NAMALWA (cell line): ENCODE measurements at regions not wholly inside any gene's neighbourhood (a gene's known extent, or its start where the extent isn't known, plus 50 kb on each side); places are given as distances from the start of the nearest gene placed in this dataset.
A peak's percentile ranks its signal among the peaks of the same experiment; 100 is the strongest.

Source experiments
- DNase-seq: peaks from one replicate; pipeline ENCODE4 v3.0.0-alpha.2; 2015; ENCODE audit warnings: low spot score

- no peak for DNase-seq
Measured at GRCh38 chr2:858646-859045, 92.0 kb upstream of the SNTG2 start.

DNA sequence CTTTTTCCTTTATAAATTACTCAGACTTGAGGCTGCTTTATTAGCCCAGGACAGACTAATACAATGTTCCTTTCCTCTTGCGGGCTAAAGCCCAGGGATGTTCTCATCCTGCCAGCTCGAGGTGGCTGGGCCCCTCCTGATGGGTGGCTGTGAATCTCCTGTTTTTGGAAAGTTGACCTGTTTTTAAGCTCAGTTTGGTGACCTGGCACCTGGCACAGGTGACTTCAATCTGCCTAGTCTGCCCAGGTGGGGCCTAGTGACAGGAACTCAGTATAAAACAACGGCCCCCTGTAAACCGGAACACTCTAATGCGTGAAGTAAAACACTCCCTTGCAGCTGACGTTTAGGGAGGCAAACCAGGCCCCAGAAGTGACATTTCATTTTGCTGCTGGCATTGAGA, 92.7 kb upstream of the SNTG2 start:
- no peak for DNase-seq

DNA sequence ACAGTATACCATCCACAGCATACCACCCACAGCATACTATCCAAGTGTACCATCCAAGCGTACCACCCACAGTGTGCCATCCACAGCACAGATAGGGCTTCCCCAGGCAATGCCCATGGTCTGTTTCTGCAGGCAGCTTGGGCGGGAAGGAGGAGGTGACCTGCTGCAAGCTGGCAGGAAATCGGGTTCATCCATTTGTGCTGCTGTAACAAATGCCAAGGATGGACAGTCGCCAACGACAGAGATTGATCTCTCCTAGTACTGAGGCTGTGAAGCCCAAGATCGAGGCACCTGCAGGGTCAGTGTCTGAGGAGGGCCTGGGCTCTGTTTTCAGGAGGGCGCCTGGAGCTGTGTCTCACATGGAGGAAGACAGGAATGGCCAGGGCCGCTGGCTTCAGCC, 93.6 kb upstream of the SNTG2 start:
- DNase-seq: no peak

DNA sequence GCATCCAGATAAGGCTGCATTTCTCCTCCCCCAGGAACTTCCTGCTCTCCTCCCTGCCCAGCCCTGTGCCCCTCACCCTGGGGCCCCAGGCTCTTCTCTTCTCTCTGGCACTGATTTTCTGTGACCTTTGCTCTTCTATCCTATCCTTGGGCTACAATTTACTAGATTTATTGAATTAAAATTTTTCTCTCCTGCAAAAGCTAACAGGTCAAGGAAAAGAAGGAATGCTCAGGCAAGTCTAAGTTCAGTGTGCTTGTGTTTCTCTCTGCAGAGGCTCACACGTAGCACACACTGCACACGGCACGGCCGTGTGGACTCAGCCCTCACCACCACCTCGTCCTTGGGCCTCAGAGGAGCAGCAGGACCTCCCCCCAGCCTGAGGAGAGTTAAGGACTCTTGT, 94.2 kb upstream of the SNTG2 start:
- DNase-seq: no peak

- DNase-seq: no peak
Measured at GRCh38 chr2:856041-856440, 94.6 kb upstream of the SNTG2 start.

GRCh38 chr2:855177-855576, 95.5 kb upstream of the SNTG2 start:
- DNase-seq: no peak

DNA sequence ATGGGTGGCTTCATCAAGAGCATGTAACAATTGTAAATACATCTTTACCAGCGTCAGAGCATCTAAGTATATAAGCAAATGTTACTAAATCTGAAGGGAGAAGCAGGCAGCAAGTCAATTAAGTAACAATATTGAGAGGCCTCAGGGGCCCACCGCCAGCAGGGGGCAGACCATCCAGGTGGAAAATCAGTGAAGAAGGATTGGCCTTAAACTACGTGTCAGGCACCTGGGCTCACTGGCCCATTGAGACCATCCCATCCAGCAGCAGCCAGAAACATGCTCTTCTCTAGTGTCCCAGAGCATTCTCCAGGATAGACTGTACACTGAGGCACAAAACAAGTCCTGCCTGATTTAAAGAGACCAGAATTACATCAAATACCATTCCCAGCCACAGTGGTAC, 96.2 kb upstream of the SNTG2 start:
- peak; percentile 51 for DNase-seq

- no peak for DNase-seq
Measured at GRCh38 chr2:853203-853870, 97.3 kb upstream of the SNTG2 start.

GRCh38 chr2:852168-852567, 98.5 kb upstream of the SNTG2 start:
- no peak for DNase-seq

GRCh38 chr2:851680-852079, 99.0 kb upstream of the SNTG2 start:
- no peak for DNase-seq

GRCh38 chr2:851078-851477, 99.6 kb upstream of the SNTG2 start:
- no peak for DNase-seq

DNA sequence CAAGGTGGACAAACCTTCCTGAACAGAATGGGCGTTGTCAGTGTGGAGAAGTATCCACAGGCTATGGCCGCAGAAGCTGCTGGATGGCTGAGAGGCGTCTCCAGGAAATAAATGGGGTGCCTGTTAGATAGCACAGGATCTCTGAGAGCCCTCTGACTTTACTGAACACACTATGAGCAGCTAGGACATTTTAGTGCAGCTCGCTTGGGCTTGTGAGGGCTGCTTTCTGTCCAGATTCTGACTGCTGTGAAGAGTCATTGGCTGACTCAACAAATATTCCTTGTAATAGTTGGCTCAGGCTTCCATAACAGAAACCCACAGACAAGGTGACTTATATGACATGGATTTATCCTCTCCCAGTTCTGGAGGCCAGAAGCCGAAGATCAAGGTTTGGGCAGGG, 100.2 kb upstream of the SNTG2 start:
- peak; percentile 12 for DNase-seq

- no peak for DNase-seq
Measured at GRCh38 chr2:848099-848498, 102.5 kb upstream of the SNTG2 start.

GRCh38 chr2:847669-848068, 103.0 kb upstream of the SNTG2 start:
- DNase-seq: no peak

GRCh38 chr2:844715-845114, 105.9 kb upstream of the SNTG2 start:
- no peak for DNase-seq

DNA sequence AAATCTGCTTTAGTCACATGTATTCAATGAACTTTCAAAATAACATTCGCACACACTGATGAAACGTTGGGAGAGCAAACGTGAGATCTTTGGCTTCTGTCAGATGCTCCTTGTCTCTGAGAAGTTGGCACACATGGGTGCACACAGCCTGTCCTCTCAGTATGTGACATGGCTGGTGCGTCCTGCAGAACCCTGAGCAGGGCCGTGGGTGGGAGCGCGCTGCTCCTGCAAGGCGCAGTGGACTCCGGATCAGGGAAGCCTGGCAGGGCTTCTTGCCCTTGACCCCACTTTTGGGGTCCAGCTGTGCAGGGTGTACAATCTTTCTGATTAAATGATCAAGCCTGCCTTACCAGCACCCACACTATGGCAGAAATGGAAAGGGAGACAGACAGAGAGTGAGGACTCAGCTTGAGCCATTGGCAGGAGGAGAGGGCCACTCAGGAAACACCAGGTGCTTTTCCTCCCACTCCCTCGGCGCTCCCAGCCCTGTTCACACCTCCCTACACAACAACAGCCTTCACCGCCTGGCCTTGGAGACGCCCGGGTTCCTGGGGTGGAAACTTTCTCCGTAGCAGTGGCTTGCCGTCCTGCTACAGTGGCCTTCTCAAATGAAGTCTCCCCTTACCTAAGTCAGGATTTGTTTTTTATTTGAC, 108.4 kb upstream of the SNTG2 start:
- DNase-seq: no peak

GRCh38 chr2:841036-841435, 109.6 kb upstream of the SNTG2 start:
- DNase-seq: no peak

DNA sequence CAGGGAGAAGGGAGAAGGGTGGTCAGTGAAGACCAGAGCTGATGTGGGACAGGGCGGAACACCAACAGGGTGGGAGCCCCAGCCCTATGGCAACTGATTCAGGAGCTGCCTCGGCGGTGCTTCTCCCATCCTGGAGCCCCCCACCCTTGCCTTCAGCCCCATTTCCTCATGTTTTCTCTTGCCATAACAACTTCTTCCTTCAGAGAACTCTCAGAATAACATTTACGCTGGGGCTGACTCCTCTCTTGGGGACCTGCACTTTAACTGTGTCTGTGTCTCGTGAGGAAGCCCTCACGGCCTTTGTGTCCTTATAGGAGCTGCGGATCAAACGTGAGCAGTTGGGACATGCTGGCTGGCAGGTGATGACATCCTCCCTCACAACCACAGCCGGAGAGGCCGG, 116.4 kb upstream of the SNTG2 start:
- DNase-seq: no peak

GRCh38 chr2:833180-833579, 117.5 kb upstream of the SNTG2 start:
- DNase-seq: no peak

GRCh38 chr2:832635-833034, 118.0 kb upstream of the SNTG2 start:
- DNase-seq: no peak

DNA sequence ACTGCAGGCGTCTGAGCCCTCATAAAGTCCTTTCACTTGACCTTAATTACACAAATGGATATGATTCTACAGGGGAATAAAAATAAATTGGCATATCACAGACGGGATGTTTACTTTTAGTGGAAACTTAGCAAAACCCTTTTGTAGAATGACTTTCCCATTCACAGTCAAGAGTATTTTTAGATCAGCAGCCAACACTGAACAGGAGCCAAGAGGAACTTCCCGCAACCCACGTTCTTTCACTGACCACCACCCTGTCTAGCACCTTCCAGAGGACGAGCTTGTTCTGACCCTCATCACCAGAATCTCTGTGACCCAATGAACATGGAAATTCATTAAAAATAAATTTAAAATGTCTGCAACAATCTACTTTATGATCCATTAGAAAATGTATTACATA, 119.0 kb upstream of the SNTG2 start:
- DNase-seq: no peak

- no peak for DNase-seq
Measured at GRCh38 chr2:831225-831536, 119.5 kb upstream of the SNTG2 start.

- DNase-seq: no peak
Measured at GRCh38 chr2:830419-831224, 120.0 kb upstream of the SNTG2 start.

DNA sequence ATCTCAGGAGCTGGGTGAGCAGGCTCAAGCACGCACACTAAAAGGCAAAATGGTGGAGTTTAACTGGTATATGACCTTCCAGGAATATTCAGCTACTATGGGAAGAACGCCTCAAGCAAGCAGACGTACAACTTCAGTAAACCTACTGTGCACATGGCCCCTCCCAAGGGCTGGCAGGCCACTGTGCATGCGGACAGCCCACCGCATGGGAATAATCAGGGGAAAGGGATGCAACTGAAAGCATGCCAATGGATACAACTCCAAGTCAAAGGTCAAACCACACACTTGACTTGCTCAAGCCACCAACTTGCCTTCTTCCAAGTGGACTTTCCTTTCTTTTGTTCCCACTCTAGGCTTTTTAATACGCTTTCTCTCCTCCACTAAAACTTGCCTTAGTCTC, 121.6 kb upstream of the SNTG2 start:
- DNase-seq: no peak
